ENCODE measurements at regions not wholly inside any gene's neighbourhood (a gene's known extent, or its start where the extent isn't known, plus 50 kb on each side); places are given as distances from the start of the nearest gene placed in this dataset.

- intact Hi-C loops (cut with micrococcal nuclease): no loop called here
Measured at GRCh38 chr4:129344058-129344457, 248.1 kb downstream of the C4orf33 start.

GRCh38 chr4:129345609-129346008, 249.7 kb downstream of the C4orf33 start:
- POLR2A ChIA-PET: no interaction called here
- no peak for ATAC-seq (ENCODE audit: low read depth)
- no peak overlapping the region for H3K4me3 Mint-ChIP-seq
- H3K27ac Mint-ChIP-seq: no peak overlapping the region
- intact Hi-C loops (cut with micrococcal nuclease): no loop called here
- no peaks in the 10 kb centered on the region for H3K9me3 Mint-ChIP-seq
- no peaks in the 10 kb centered on the region for H3K4me1 Mint-ChIP-seq
- DNase-seq: no peak
- H3K36me3 Mint-ChIP-seq (ENCODE audit: low read depth): no peaks in the 10 kb centered on the region
- peaks cover 8% of the 10 kb centered on the region for H3K27me3 Mint-ChIP-seq
- CTCF ChIA-PET: no interaction called here
- TF ChIP-seq CTCF (IDR thresholded peaks at IDR 0.05): no peak

More at GRCh38 chr4:129344058-129344457, 248.1 kb downstream of the C4orf33 start:
- no peaks in the 10 kb centered on the region for H3K36me3 Mint-ChIP-seq (ENCODE audit: low read depth)
- POLR2A ChIA-PET: no interaction called here
- no peak for DNase-seq
- no peaks in the 10 kb centered on the region for H3K9me3 Mint-ChIP-seq
- H3K4me1 Mint-ChIP-seq: no peaks in the 10 kb centered on the region
- no peak overlapping the region for H3K4me3 Mint-ChIP-seq
- H3K27me3 Mint-ChIP-seq: peaks cover 8% of the 10 kb centered on the region
- no peak for ATAC-seq (ENCODE audit: low read depth)
- no peak overlapping the region for H3K27ac Mint-ChIP-seq
- CTCF ChIA-PET: no interaction called here
- TF ChIP-seq CTCF (IDR thresholded peaks at IDR 0.05): no peak

GRCh38 chr4:129346036-129346435, 250.1 kb downstream of the C4orf33 start:
- ATAC-seq (ENCODE audit: low read depth) (no peak), DNase-seq (no peak)
- POLR2A ChIA-PET: no interaction called here
- no peak for TF ChIP-seq CTCF (IDR thresholded peaks at IDR 0.05)
- intact Hi-C loops (cut with micrococcal nuclease): no loop called here
- no peak overlapping the region for H3K27ac Mint-ChIP-seq
- no peaks in the 10 kb centered on the region for H3K9me3 Mint-ChIP-seq
- peaks cover 6% of the 10 kb centered on the region for H3K27me3 Mint-ChIP-seq
- CTCF ChIA-PET: no interaction called here
- no peak overlapping the region for H3K4me3 Mint-ChIP-seq
- no peaks in the 10 kb centered on the region for H3K36me3 Mint-ChIP-seq (ENCODE audit: low read depth)
- H3K4me1 Mint-ChIP-seq: no peaks in the 10 kb centered on the region

GRCh38 chr4:129346734-129347133, 250.8 kb downstream of the C4orf33 start:
- H3K9me3 Mint-ChIP-seq: no peaks in the 10 kb centered on the region
- POLR2A ChIA-PET: no interaction called here

More at GRCh38 chr4:129346734-129347133, 250.8 kb downstream of the C4orf33 start:
- no peak overlapping the region for H3K27ac Mint-ChIP-seq
- no peaks in the 10 kb centered on the region for H3K36me3 Mint-ChIP-seq (ENCODE audit: low read depth)
- no peaks in the 10 kb centered on the region for H3K4me1 Mint-ChIP-seq
- CTCF ChIA-PET: no interaction called here
- H3K27me3 Mint-ChIP-seq: peaks cover 5% of the 10 kb centered on the region
- no peak overlapping the region for H3K4me3 Mint-ChIP-seq
- DNase-seq (no peak), ATAC-seq (ENCODE audit: low read depth) (no peak)
- TF ChIP-seq CTCF (IDR thresholded peaks at IDR 0.05): no peak
- intact Hi-C loops (cut with micrococcal nuclease): no loop called here

Data from activated B cell treated with CpG ODN at 0.5 μM for 24 hours (primary cell).